ENCODE measurements at regions not wholly inside any gene's neighbourhood (a gene's known extent, or its start where the extent isn't known, plus 50 kb on each side); places are given as distances from the start of the nearest gene placed in this dataset.

DNA sequence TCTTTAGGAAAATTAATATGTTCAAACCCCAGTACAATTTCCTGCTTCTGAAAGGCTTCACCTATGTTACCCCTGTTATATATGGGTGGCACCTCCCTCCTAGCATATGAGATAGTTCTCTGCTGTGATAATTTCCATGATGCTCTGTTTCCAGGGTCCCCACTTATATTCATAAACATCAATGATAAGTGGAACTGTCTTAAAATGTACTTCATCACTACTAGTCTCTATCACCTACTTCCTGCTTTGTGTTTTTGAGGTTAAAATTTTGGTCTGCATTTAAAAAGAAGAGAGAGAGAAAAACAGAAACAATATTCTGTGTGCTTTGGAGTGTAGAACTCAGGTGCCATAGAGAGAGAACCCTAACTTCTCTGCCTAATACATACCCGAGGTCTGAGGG, 234.7 kb downstream of the HTR1A start:
- TF ChIP-seq, protein P1, sequence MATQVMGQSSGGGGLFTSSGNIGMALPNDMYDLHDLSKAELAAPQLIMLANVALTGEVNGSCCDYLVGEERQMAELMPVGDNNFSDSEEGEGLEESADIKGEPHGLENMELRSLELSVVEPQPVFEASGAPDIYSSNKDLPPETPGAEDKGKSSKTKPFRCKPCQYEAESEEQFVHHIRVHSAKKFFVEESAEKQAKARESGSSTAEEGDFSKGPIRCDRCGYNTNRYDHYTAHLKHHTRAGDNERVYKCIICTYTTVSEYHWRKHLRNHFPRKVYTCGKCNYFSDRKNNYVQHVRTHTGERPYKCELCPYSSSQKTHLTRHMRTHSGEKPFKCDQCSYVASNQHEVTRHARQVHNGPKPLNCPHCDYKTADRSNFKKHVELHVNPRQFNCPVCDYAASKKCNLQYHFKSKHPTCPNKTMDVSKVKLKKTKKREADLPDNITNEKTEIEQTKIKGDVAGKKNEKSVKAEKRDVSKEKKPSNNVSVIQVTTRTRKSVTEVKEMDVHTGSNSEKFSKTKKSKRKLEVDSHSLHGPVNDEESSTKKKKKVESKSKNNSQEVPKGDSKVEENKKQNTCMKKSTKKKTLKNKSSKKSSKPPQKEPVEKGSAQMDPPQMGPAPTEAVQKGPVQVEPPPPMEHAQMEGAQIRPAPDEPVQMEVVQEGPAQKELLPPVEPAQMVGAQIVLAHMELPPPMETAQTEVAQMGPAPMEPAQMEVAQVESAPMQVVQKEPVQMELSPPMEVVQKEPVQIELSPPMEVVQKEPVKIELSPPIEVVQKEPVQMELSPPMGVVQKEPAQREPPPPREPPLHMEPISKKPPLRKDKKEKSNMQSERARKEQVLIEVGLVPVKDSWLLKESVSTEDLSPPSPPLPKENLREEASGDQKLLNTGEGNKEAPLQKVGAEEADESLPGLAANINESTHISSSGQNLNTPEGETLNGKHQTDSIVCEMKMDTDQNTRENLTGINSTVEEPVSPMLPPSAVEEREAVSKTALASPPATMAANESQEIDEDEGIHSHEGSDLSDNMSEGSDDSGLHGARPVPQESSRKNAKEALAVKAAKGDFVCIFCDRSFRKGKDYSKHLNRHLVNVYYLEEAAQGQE (IDR thresholded peaks at IDR 0.05; ENCODE audit: borderline replicate concordance): no peak
- TF ChIP-seq RAD21 (conservative IDR thresholded peaks at IDR 0.05): no peak
- TF ChIP-seq POLR2AphosphoS5 (IDR thresholded peaks at IDR 0.05): no peak
- TF ChIP-seq SMC3 (conservative IDR thresholded peaks at IDR 0.05; ENCODE audit: poor library complexity): no peak
- TF ChIP-seq TAF1 (IDR thresholded peaks at IDR 0.05; ENCODE audit: low read depth): no peak
- TF ChIP-seq EP300 (conservative IDR thresholded peaks at IDR 0.05; ENCODE audit: poor library complexity, severe bottlenecking): no peak
- TF ChIP-seq MXI1 (conservative IDR thresholded peaks at IDR 0.05; ENCODE audit: poor library complexity, severe bottlenecking): no peak
- no peak for TF ChIP-seq EZH2 (IDR thresholded peaks at IDR 0.05; ENCODE audit: borderline replicate concordance, insufficient read depth, low read length, poor library complexity, severe bottlenecking)
- TF ChIP-seq, protein P2, sequence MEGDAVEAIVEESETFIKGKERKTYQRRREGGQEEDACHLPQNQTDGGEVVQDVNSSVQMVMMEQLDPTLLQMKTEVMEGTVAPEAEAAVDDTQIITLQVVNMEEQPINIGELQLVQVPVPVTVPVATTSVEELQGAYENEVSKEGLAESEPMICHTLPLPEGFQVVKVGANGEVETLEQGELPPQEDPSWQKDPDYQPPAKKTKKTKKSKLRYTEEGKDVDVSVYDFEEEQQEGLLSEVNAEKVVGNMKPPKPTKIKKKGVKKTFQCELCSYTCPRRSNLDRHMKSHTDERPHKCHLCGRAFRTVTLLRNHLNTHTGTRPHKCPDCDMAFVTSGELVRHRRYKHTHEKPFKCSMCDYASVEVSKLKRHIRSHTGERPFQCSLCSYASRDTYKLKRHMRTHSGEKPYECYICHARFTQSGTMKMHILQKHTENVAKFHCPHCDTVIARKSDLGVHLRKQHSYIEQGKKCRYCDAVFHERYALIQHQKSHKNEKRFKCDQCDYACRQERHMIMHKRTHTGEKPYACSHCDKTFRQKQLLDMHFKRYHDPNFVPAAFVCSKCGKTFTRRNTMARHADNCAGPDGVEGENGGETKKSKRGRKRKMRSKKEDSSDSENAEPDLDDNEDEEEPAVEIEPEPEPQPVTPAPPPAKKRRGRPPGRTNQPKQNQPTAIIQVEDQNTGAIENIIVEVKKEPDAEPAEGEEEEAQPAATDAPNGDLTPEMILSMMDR (IDR thresholded peaks at IDR 0.05; ENCODE audit: poor library complexity, severe bottlenecking): no peak
- H3K36me3 ChIP-seq (ENCODE audit: insufficient read depth, low read length): no peaks in the 10 kb centered on the region

DNA sequence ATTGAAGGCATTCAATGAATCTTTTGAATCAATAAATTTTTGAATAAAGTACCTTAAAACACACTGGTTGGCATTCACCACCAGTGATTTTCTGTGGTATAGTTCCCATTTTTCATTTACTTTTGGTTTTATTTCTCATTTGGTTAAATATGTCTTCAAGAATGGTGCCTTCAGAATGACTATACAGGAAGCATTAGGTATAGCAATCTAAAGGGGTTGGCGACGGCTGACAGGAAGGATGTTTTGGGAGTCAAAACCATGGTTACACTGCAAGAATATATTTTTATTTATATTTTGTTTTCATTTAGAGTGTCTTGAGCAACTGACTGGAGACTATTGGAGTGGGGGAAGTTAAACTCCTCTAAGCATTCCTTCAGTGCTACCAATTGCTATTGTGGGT, 235.7 kb downstream of the HTR1A start:
- no peaks in the 10 kb centered on the region for H3K9me3 ChIP-seq (ENCODE audit: low read length)
- no peaks in the 10 kb centered on the region for H4K20me1 ChIP-seq (ENCODE audit: insufficient read depth)
- H2AFZ ChIP-seq (ENCODE audit: low read depth, low read length): no peak overlapping the region
- TF ChIP-seq, protein P2 (IDR thresholded peaks at IDR 0.05; ENCODE audit: poor library complexity, severe bottlenecking): no peak
- TF ChIP-seq RAD21 (conservative IDR thresholded peaks at IDR 0.05): no peak
- TF ChIP-seq, protein P1 (IDR thresholded peaks at IDR 0.05; ENCODE audit: borderline replicate concordance): no peak
- no peak for TF ChIP-seq TAF1 (IDR thresholded peaks at IDR 0.05; ENCODE audit: low read depth)
- TF ChIP-seq MXI1 (conservative IDR thresholded peaks at IDR 0.05; ENCODE audit: poor library complexity, severe bottlenecking): no peak
- TF ChIP-seq EZH2 (IDR thresholded peaks at IDR 0.05; ENCODE audit: borderline replicate concordance, insufficient read depth, low read length, poor library complexity, severe bottlenecking): no peak
- TF ChIP-seq POLR2AphosphoS5 (IDR thresholded peaks at IDR 0.05): no peak
- no peak for TF ChIP-seq SMC3 (conservative IDR thresholded peaks at IDR 0.05; ENCODE audit: poor library complexity)
- TF ChIP-seq EP300 (conservative IDR thresholded peaks at IDR 0.05; ENCODE audit: poor library complexity, severe bottlenecking): no peak
- H3K79me2 ChIP-seq (replicated peaks; ENCODE audit: insufficient read depth, low read length): no peaks in the 10 kb centered on the region
- H3K9ac ChIP-seq (ENCODE audit: low read length): no peak overlapping the region
- no peaks in the 10 kb centered on the region for H3K9me2 ChIP-seq (ENCODE audit: insufficient read depth, low read length)
- H3K4me3 ChIP-seq (ENCODE audit: low read length): no peak overlapping the region
- no peak overlapping the region for H3K27ac ChIP-seq (ENCODE audit: low read length)
- H3K4me2 ChIP-seq (ENCODE audit: low read length): no peak overlapping the region
- H3F3A ChIP-seq (ENCODE audit: insufficient read depth, low read length, poor library complexity, severe bottlenecking): no peaks in the 10 kb centered on the region
- H3K27me3 ChIP-seq (ENCODE audit: insufficient read depth, low read depth, low read length): no peaks in the 10 kb centered on the region
- H3K36me3 ChIP-seq (ENCODE audit: insufficient read depth, low read length): no peaks in the 10 kb centered on the region

More for the DNA sequence above, 234.7 kb downstream of the HTR1A start:
- Histone ChIP-seq H3K9me2 (ENCODE audit: insufficient read depth, low read length) (no peaks in the 10 kb centered on the region), H3K4me3 (ENCODE audit: low read length) (no peak overlapping the region), H3K4me2 (ENCODE audit: low read length) (no peak overlapping the region), H3K9ac (ENCODE audit: low read length) (no peak overlapping the region), H3K27me3 (ENCODE audit: insufficient read depth, low read depth, low read length) (no peaks in the 10 kb centered on the region), H3K79me2 (replicated peaks; ENCODE audit: insufficient read depth, low read length) (no peaks in the 10 kb centered on the region), H3F3A (ENCODE audit: insufficient read depth, low read length, poor library complexity, severe bottlenecking) (no peaks in the 10 kb centered on the region), H3K27ac (ENCODE audit: low read length) (no peak overlapping the region), H2AFZ (ENCODE audit: low read depth, low read length) (no peak overlapping the region), H3K9me3 (ENCODE audit: low read length) (no peaks in the 10 kb centered on the region), H4K20me1 (ENCODE audit: insufficient read depth) (no peaks in the 10 kb centered on the region)
